IMR-90 (cell line): ENCODE measurements at regions not wholly inside any gene's neighbourhood (a gene's known extent, or its start where the extent isn't known, plus 50 kb on each side); places are given as distances from the start of the nearest gene placed in this dataset.

Experiments
- ATAC-seq: fragments of 200-7000 bp; cut with Tn5 transposase; 2 replicates; pipeline ENCODE4 v1.9.1; 2020; ENCODE audit warnings: low read depth, mild to moderate bottlenecking, moderate library complexity
- BruUV-seq: library from RNA; stranded (reverse); fragments of 400-500 nt; replicated peaks from 2 replicates; lab custom pipeline; 2021; lab: Mats Ljungman, UMichigan
- CTCF ChIA-PET: fragments of 300-600 bp; formaldehyde crosslinking; extraction: SDS; loops from one replicate; lab custom pipeline; 2021; ENCODE audit warnings: antibody characterized with exemption; lab: Yijun Ruan, JAX
- POLR2A ChIA-PET: fragments of 300-600 bp; sonication (Branson Sonifier 250); formaldehyde crosslinking; loops from one replicate; lab custom pipeline; 2022; ENCODE audit warnings: antibody characterized with exemption; ENCODE audit not compliant: unreplicated experiment; lab: Charles Lee
- DNase-seq: peaks from one replicate; pipeline ENCODE4 v3.0.0; 2013
- H2AFZ ChIP-seq: replicated peaks from 2 replicates; pipeline ENCODE3; 2013; ENCODE audit warnings: low read length, mild to moderate bottlenecking; ENCODE audit not compliant: poor library complexity
- H2AK5ac ChIP-seq: 2 replicates; pipeline ENCODE4 v1.6.1; 2013; ENCODE audit warnings: low read depth, low read length, inconsistent platforms
- H2AK9ac ChIP-seq: replicated peaks from 2 replicates; pipeline ENCODE3; 2013; ENCODE audit warnings: mild to moderate bottlenecking, low read depth, low read length, moderate library complexity; ENCODE audit not compliant: poor library complexity
- H2BK120ac ChIP-seq: 2 replicates; pipeline ENCODE4 v1.6.1; 2013; ENCODE audit warnings: low read depth, low read length, inconsistent platforms
- H2BK15ac ChIP-seq: 3 replicates; pipeline ENCODE4 v1.6.1; 2013; ENCODE audit warnings: low read depth, low read length, inconsistent platforms
- H2BK20ac ChIP-seq: 2 replicates; pipeline ENCODE4 v1.6.1; 2013; ENCODE audit warnings: low read depth, mild to moderate bottlenecking, inconsistent platforms, low read length, moderate library complexity
- H2BK5ac ChIP-seq: 2 replicates; pipeline ENCODE4 v1.6.1; 2013; ENCODE audit warnings: mild to moderate bottlenecking, low read depth, low read length, inconsistent platforms; ENCODE audit not compliant: poor library complexity, severe bottlenecking
- H3K14ac ChIP-seq: replicated peaks from 2 replicates; pipeline ENCODE4 v1.6.1; 2013; ENCODE audit warnings: low read depth, low read length, inconsistent platforms
- H3K18ac ChIP-seq: 2 replicates; pipeline ENCODE4 v1.6.1; 2013; ENCODE audit warnings: low read depth, low read length, control low read depth
- H3K23ac ChIP-seq: 2 replicates; pipeline ENCODE4 v1.6.1; 2013; ENCODE audit warnings: low read depth, low read length, inconsistent platforms
- H3K27ac ChIP-seq: 2 replicates; pipeline ENCODE4 v1.5.1; 2013; ENCODE audit warnings: mild to moderate bottlenecking, control low read depth, low read length; ENCODE audit not compliant: insufficient read depth
- H3K27me3 ChIP-seq: 2 replicates; pipeline ENCODE4 v1.6.1; 2013; ENCODE audit warnings: low read length; ENCODE audit not compliant: control insufficient read depth, insufficient read depth
- H3K36me3 ChIP-seq: 2 replicates; pipeline ENCODE4 v1.6.1; 2013; ENCODE audit warnings: low read length, mixed read lengths; ENCODE audit not compliant: control insufficient read depth, insufficient read depth
- H3K4ac ChIP-seq: 2 replicates; pipeline ENCODE4 v1.6.1; 2013; ENCODE audit warnings: low read depth, low read length, inconsistent platforms
- H3K4me1 ChIP-seq: 2 replicates; pipeline ENCODE4 v1.6.1; 2013; ENCODE audit warnings: low read length, mixed read lengths; ENCODE audit not compliant: control insufficient read depth, insufficient read depth
- H3K4me2 ChIP-seq: 2 replicates; pipeline ENCODE4 v1.6.1; 2013; ENCODE audit warnings: low read depth, mild to moderate bottlenecking, control low read depth, low read length, moderate library complexity
- H3K4me3 ChIP-seq: 2 replicates; pipeline ENCODE4 v1.5.1; 2013; ENCODE audit warnings: low read depth, mild to moderate bottlenecking, control low read depth, low read length, moderate library complexity; ENCODE audit not compliant: insufficient read depth
- H3K56ac ChIP-seq: 2 replicates; pipeline ENCODE4 v1.6.1; 2013; ENCODE audit warnings: low read length, inconsistent platforms; ENCODE audit not compliant: insufficient read depth; ENCODE audit errors: extremely low read depth
- H3K79me1 ChIP-seq, 2 experiments: 2 replicates each; pipeline ENCODE4 v1.6.1; 2013; ENCODE audit warnings: low read length in 2 of 2, inconsistent platforms in 1 of 2, low read depth in 1 of 2
- H3K9ac ChIP-seq: 2 replicates; pipeline ENCODE4 v1.6.1; 2013; ENCODE audit warnings: low read depth, low read length, control low read depth
- H3K9me1 ChIP-seq: 2 replicates; pipeline ENCODE4 v1.6.1; 2013; ENCODE audit warnings: low read length, inconsistent platforms; ENCODE audit not compliant: insufficient read depth
- H3K9me3 ChIP-seq: 2 replicates; pipeline ENCODE4 v1.6.1; 2013; ENCODE audit warnings: low read length; ENCODE audit not compliant: control insufficient read depth, insufficient read depth
- H4K20me1 ChIP-seq: 2 replicates; pipeline ENCODE4 v1.6.1; 2013; ENCODE audit warnings: low read length, inconsistent platforms; ENCODE audit not compliant: insufficient read depth
- H4K5ac ChIP-seq: 2 replicates; pipeline ENCODE4 v1.6.1; 2013; ENCODE audit warnings: mild to moderate bottlenecking, low read depth, low read length, control low read depth
- H4K8ac ChIP-seq, 2 experiments: 2 replicates each; pipeline ENCODE4 v1.6.1; 2013; ENCODE audit warnings: low read depth in 2 of 2, low read length in 2 of 2, control low read depth in 1 of 2, inconsistent platforms in 1 of 2
- H4K91ac ChIP-seq: 2 replicates; pipeline ENCODE4 v1.6.1; 2013; ENCODE audit warnings: low read depth, low read length, inconsistent platforms; ENCODE audit not compliant: insufficient read depth
- CEBPB ChIP-seq: IDR thresholded peaks from 2 replicates; pipeline ENCODE4 v1.6.1; 2012; ENCODE audit warnings: low read depth, low read length, improper control_type of control experiment
- MAFK ChIP-seq: IDR thresholded peaks from 2 replicates; pipeline ENCODE4 v1.6.1; 2012; ENCODE audit warnings: low read depth, low read length, improper control_type of control experiment
- MAZ ChIP-seq: IDR thresholded peaks from 2 replicates; pipeline ENCODE4 v1.6.1; 2012; ENCODE audit warnings: low read depth, mild to moderate bottlenecking, low read length, improper control_type of control experiment, moderate library complexity, borderline replicate concordance
- MXI1 ChIP-seq: IDR thresholded peaks from 2 replicates; pipeline ENCODE4 v1.6.1; 2012; ENCODE audit warnings: low read depth, mild to moderate bottlenecking, low read length, moderate library complexity, borderline replicate concordance
- POLR2A ChIP-seq: IDR thresholded peaks from 2 replicates; pipeline ENCODE4 v1.6.1; 2012; ENCODE audit warnings: mild to moderate bottlenecking, low read depth, low read length
- RCOR1 ChIP-seq: IDR thresholded peaks from 2 replicates; pipeline ENCODE4 v1.6.1; 2012; ENCODE audit warnings: mild to moderate bottlenecking, low read length, improper control_type of control experiment; ENCODE audit not compliant: insufficient replicate concordance
- WGBS, 2 experiments: methylation state at CpG; one replicate each; pipeline versions ENCODE4 v1.1.5 to v1.1.7; 2013; ENCODE audit warnings: missing lambda C conversion rate in 2 of 2; ENCODE audit not compliant: insufficient read length in 1 of 2; ENCODE audit errors: extremely low coverage in 2 of 2; 5-methylcytosine and 5-hydroxymethylcytosine counted together
- dilution Hi-C: fragments of 300-500 bp; cut with HindIII; formaldehyde crosslinking; loops from one replicate; pipeline ENCODE4 v1.14.3; 2018; ENCODE audit warnings: low sequenced_read_pairs; ENCODE audit not compliant: unreplicated experiment
- in situ Hi-C: fragments of 300-500 bp; cut with MboI; formaldehyde crosslinking; loops from 3 replicates; pipeline ENCODE4 v1.14.3; 2019; ENCODE audit warnings: low sequenced_read_pairs, inconsistent platforms, mixed read lengths
- intact Hi-C: fragments of 100-400 bp; cut with micrococcal nuclease; formaldehyde crosslinking; loops from 2 replicates; pipeline ENCODE4 v1.10.0; 2022

- no peak for TF ChIP-seq MXI1
- no peak for TF ChIP-seq POLR2A
- no peak for TF ChIP-seq CEBPB
- no peak for TF ChIP-seq MAZ
- TF ChIP-seq MAFK = no peak
- TF ChIP-seq RCOR1 = no peak
- Histone ChIP-seq H2BK5ac (no peak overlapping the region), H4K8ac (no peak overlapping the region), H3K36me3 (no peaks in the 10 kb centered on the region), H4K20me1 (no peaks in the 10 kb centered on the region), H3K9ac (no peak overlapping the region), H3K27me3 (peaks cover 2% of the 10 kb centered on the region; the same call in 1 of the 2 replicates), H3K9me3 (no peaks in the 10 kb centered on the region), H2AK9ac (no peak overlapping the region), H3K27ac (no peak overlapping the region), H3K79me1 (no peaks in the 10 kb centered on the region; a peak in 1 of 4 replicates), H2BK15ac (no peak overlapping the region), H3K18ac (no peak overlapping the region), H3K56ac (no peak overlapping the region), H3K23ac (no peak overlapping the region), H3K4me2 (peak overlapping the region; percentile 36; the same call in 1 of the 2 replicates), H3K4ac (no peak overlapping the region; the same call in 1 of the 2 replicates), H3K14ac (no peak overlapping the region), H2AK5ac (no peak overlapping the region), H4K5ac (no peak overlapping the region), H2BK120ac (no peak overlapping the region), H3K4me3 (no peak overlapping the region), H3K4me1 (peaks cover 11% of the 10 kb centered on the region), H4K91ac (no peak overlapping the region), H2BK20ac (no peak overlapping the region), H3K9me1 (peaks cover 3% of the 10 kb centered on the region; the same call in 1 of the 2 replicates), H2AFZ (no peak overlapping the region)
- DNase-seq = peak; percentile 12
- intact Hi-C loops = no loop called here
- WGBS, 2 experiments = 11% methylated on average over 2 of the region's 2 CpGs; no CpG with 5 or more reads in 1 of the 2 experiments
- BruUV-seq = no TSS peak
- POLR2A ChIA-PET = no interaction called here
- dilution Hi-C loops = no loop called here
- CTCF ChIA-PET = interaction anchor here (1.3 kb wide), 1 partner anchor 19 kb away, joined by 4 read pairs; no protein-coding TSS in a partner anchor
- in situ Hi-C loops = loop anchor here (25.0 kb wide), 1 partner anchor 338 kb away; no protein-coding TSS in a partner anchor
- no peak for ATAC-seq
Measured at GRCh38 chr12:114500131-114500530, 94.2 kb upstream of the TBX5 start.
